ENCODE measurements at regions not wholly inside any gene's neighbourhood (a gene's known extent, or its start where the extent isn't known, plus 50 kb on each side); places are given as distances from the start of the nearest gene placed in this dataset.

GRCh38 chr7:156173748-156174353 is 361.6 kb upstream of the SHH start:
- no peak for TF ChIP-seq CTCF (conservative IDR thresholded peaks at IDR 0.05 in 1 of 2, IDR thresholded peaks at IDR 0.05 in 1 of 2; ENCODE audit: extremely low read depth in 1 of 2, insufficient read depth in 1 of 2, low read depth in 1 of 2, low read length in 2 of 2)
- TF ChIP-seq EZH2 (IDR thresholded peaks at IDR 0.05; ENCODE audit: borderline replicate concordance, low read length) = no peak

All from mammary epithelial cell (primary cell).